WI38 (cell line): ENCODE measurements at regions not wholly inside any gene's neighbourhood (a gene's known extent, or its start where the extent isn't known, plus 50 kb on each side); places are given as distances from the start of the nearest gene placed in this dataset.

Experiments
- H3K4me3 ChIP-seq: 2 replicates; pipeline ENCODE4 v1.5.1; 2011; ENCODE audit warnings: low read depth, mild to moderate bottlenecking, control low read depth, low read length
- TF ChIP-seq, protein P1 (sequence below): IDR thresholded peaks from 2 replicates; pipeline ENCODE4 v1.5.1; 2012; ENCODE audit warnings: low read depth, mild to moderate bottlenecking, control low read depth, low read length

GRCh38 chr11:80122211-80122610 lies 681.4 kb upstream of the TENM4 start:
- TF ChIP-seq, protein P1, sequence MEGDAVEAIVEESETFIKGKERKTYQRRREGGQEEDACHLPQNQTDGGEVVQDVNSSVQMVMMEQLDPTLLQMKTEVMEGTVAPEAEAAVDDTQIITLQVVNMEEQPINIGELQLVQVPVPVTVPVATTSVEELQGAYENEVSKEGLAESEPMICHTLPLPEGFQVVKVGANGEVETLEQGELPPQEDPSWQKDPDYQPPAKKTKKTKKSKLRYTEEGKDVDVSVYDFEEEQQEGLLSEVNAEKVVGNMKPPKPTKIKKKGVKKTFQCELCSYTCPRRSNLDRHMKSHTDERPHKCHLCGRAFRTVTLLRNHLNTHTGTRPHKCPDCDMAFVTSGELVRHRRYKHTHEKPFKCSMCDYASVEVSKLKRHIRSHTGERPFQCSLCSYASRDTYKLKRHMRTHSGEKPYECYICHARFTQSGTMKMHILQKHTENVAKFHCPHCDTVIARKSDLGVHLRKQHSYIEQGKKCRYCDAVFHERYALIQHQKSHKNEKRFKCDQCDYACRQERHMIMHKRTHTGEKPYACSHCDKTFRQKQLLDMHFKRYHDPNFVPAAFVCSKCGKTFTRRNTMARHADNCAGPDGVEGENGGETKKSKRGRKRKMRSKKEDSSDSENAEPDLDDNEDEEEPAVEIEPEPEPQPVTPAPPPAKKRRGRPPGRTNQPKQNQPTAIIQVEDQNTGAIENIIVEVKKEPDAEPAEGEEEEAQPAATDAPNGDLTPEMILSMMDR = no peak
- no peak overlapping the region for H3K4me3 ChIP-seq

DNA sequence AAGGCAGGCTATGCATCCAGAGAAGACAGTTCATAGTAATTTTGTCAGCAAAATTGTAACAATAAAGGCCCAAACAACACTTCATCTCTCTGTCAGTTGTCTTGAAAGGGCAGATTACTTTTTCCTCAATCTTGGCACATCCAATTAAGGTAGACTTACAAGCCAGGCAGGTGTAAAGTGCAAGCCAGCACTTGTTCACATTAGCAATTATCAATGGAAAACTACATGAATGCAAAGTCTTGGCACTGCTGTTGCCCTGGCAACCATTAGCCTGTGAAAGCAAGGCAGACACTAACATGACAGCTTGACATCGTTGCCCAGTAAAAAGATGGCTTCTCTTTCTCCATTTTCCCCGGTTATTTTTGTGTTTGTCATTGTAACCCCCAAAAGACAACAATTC lies 677.2 kb upstream of the TENM4 start:
- TF ChIP-seq, protein P1 = no peak
- H3K4me3 ChIP-seq = no peak overlapping the region

GRCh38 chr11:80116796-80117195 lies 676.0 kb upstream of the TENM4 start:
- TF ChIP-seq, protein P1 = no peak
- no peak overlapping the region for H3K4me3 ChIP-seq

DNA sequence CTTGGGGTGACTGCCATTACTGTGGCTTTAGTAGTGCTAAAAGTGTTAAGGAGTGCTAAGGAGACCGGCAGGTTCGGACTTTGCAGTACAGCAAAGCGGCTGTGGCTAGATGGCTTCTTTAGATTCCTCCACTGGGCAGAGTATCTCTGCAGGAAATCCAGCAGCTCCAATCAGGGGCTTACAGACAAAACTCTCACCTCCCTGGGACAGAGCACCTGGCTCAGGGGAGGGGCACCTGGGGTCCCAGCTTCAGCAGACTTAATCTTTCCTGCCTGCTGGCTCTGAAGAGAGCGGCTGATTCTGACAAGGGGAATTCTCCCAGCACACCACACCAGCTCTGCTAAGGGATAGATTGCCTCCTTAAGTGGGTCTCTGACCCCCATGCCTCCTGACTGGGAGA lies 668.8 kb upstream of the TENM4 start:
- TF ChIP-seq, protein P1 = no peak
- no peak overlapping the region for H3K4me3 ChIP-seq

DNA sequence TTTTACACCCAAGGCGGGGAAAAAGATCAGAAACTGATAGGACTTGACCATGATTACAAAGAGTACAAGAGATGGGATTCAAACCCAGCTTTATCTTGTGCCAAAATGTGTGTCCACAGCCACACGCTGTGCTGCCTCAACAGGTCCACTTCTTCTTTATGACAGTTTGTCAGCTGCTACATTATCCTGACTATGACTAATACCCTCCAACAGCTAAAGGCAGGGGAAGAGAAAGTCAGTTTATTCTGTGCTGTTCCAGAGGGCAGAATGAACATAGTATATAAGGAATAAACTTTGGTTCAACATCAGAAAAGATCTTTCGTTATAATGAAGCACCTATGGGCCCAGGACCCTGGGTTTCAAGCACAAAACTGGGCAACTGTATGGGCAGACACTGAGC lies 668.2 kb upstream of the TENM4 start:
- H3K4me3 ChIP-seq = no peak overlapping the region
- TF ChIP-seq, protein P1 = no peak

DNA sequence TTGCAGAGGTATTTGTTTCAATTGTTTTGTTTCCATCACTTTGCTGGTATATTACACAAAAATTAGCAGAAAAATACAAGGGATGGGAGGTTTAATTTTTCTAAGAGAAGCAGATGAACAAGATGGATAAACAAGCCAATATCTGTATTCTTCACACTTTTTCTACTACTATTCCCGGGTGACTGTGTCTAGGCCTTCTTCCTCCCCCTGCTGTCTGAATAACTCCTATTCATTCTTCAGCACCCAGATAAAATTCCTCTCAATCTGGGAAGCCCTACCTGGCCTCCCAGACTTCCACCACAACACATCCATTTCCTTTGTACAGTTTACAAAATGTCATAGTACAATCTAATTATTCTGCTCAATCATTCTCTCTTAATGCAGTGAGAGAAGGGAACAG lies 666.6 kb upstream of the TENM4 start:
- H3K4me3 ChIP-seq = no peak overlapping the region

DNA sequence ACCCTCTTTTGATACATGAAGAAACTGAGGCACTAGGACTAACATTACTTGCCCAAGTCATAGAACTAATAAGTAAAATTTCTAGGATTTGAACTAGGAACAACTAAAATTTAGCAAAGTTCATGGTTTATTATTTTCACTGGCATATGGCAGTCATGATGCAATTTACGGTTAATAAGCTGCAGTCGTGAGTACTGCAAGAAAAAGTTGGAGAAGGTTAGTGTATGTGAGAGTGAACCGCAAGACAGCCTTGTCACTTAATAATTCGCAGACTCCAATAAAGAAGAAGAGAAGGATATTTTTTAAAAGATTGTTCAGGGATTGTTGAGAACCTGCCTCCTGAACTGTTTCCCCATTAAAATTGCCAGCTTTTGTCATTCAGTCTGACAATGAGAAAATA lies 663.4 kb upstream of the TENM4 start:
- TF ChIP-seq, protein P1 = no peak
- no peak overlapping the region for H3K4me3 ChIP-seq

More for the DNA sequence above, 666.6 kb upstream of the TENM4 start:
- TF ChIP-seq, protein P1 = no peak
